ENCODE measurements at regions not wholly inside any gene's neighbourhood (a gene's known extent, or its start where the extent isn't known, plus 50 kb on each side); places are given as distances from the start of the nearest gene placed in this dataset.

DNA sequence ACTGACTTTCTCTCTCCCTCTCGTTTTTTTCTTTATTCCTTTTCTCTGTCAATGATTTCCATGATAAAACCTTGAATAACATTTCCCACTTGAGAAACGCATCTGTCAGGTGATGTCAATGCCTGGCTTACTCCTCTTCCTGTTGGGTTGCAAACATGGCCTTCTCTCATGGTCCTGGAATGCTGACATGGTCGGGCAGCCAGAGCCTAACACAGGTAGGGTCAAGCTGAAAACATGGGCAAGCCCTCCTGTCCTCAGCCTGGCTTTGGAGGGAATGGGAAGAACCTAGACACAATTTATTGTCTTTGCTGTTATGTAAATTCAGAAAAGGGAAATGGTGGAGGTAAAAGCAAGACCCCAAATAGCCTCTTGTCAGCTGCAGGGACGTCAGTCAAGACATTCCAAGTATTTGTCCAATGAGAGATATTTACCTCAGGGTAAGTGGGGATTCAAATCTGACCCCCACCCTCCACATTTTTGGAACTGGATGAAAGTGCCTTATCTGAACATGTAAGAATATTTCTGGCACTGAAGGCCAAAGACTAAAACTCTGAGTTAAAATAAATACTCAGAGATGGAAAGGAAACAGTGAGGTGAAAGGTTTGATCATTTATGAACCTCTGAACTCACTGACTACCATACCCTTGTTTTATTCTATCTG lies 473.8 kb downstream of the SPRY1 start:
- H3K4me3 ChIP-seq (ENCODE audit: low read length): no peak overlapping the region
- no peaks in the 10 kb centered on the region for H4K20me1 ChIP-seq (ENCODE audit: insufficient read depth)
- no peaks in the 10 kb centered on the region for H3K9me2 ChIP-seq (ENCODE audit: insufficient read depth, low read length)
- TF ChIP-seq TAF1 (IDR thresholded peaks at IDR 0.05; ENCODE audit: low read depth): no peak
- no peak for TF ChIP-seq EP300 (conservative IDR thresholded peaks at IDR 0.05; ENCODE audit: poor library complexity, severe bottlenecking)
- TF ChIP-seq, protein P1, sequence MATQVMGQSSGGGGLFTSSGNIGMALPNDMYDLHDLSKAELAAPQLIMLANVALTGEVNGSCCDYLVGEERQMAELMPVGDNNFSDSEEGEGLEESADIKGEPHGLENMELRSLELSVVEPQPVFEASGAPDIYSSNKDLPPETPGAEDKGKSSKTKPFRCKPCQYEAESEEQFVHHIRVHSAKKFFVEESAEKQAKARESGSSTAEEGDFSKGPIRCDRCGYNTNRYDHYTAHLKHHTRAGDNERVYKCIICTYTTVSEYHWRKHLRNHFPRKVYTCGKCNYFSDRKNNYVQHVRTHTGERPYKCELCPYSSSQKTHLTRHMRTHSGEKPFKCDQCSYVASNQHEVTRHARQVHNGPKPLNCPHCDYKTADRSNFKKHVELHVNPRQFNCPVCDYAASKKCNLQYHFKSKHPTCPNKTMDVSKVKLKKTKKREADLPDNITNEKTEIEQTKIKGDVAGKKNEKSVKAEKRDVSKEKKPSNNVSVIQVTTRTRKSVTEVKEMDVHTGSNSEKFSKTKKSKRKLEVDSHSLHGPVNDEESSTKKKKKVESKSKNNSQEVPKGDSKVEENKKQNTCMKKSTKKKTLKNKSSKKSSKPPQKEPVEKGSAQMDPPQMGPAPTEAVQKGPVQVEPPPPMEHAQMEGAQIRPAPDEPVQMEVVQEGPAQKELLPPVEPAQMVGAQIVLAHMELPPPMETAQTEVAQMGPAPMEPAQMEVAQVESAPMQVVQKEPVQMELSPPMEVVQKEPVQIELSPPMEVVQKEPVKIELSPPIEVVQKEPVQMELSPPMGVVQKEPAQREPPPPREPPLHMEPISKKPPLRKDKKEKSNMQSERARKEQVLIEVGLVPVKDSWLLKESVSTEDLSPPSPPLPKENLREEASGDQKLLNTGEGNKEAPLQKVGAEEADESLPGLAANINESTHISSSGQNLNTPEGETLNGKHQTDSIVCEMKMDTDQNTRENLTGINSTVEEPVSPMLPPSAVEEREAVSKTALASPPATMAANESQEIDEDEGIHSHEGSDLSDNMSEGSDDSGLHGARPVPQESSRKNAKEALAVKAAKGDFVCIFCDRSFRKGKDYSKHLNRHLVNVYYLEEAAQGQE (IDR thresholded peaks at IDR 0.05; ENCODE audit: borderline replicate concordance): no peak
- TF ChIP-seq RAD21 (conservative IDR thresholded peaks at IDR 0.05): no peak
- TF ChIP-seq SMC3 (conservative IDR thresholded peaks at IDR 0.05; ENCODE audit: poor library complexity): no peak
- no peak for TF ChIP-seq POLR2AphosphoS5 (IDR thresholded peaks at IDR 0.05)
- TF ChIP-seq, protein P2, sequence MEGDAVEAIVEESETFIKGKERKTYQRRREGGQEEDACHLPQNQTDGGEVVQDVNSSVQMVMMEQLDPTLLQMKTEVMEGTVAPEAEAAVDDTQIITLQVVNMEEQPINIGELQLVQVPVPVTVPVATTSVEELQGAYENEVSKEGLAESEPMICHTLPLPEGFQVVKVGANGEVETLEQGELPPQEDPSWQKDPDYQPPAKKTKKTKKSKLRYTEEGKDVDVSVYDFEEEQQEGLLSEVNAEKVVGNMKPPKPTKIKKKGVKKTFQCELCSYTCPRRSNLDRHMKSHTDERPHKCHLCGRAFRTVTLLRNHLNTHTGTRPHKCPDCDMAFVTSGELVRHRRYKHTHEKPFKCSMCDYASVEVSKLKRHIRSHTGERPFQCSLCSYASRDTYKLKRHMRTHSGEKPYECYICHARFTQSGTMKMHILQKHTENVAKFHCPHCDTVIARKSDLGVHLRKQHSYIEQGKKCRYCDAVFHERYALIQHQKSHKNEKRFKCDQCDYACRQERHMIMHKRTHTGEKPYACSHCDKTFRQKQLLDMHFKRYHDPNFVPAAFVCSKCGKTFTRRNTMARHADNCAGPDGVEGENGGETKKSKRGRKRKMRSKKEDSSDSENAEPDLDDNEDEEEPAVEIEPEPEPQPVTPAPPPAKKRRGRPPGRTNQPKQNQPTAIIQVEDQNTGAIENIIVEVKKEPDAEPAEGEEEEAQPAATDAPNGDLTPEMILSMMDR (IDR thresholded peaks at IDR 0.05; ENCODE audit: poor library complexity, severe bottlenecking): no peak
- no peak for TF ChIP-seq EZH2 (IDR thresholded peaks at IDR 0.05; ENCODE audit: borderline replicate concordance, insufficient read depth, low read length, poor library complexity, severe bottlenecking)
- no peak for TF ChIP-seq MXI1 (conservative IDR thresholded peaks at IDR 0.05; ENCODE audit: poor library complexity, severe bottlenecking)
- H3K79me2 ChIP-seq (replicated peaks; ENCODE audit: insufficient read depth, low read length): no peaks in the 10 kb centered on the region
- no peak overlapping the region for H3K27ac ChIP-seq (ENCODE audit: low read length)
- no peaks in the 10 kb centered on the region for H3K27me3 ChIP-seq (ENCODE audit: insufficient read depth, low read depth, low read length)
- H3K36me3 ChIP-seq (ENCODE audit: insufficient read depth, low read length): no peaks in the 10 kb centered on the region
- no peaks in the 10 kb centered on the region for H3K9me3 ChIP-seq (ENCODE audit: low read length)
- no peaks in the 10 kb centered on the region for H3F3A ChIP-seq (ENCODE audit: insufficient read depth, low read length, poor library complexity, severe bottlenecking)
- H3K9ac ChIP-seq (ENCODE audit: low read length): no peak overlapping the region
- no peak overlapping the region for H2AFZ ChIP-seq (ENCODE audit: low read depth, low read length)
- no peak overlapping the region for H3K4me2 ChIP-seq (ENCODE audit: low read length)

DNA sequence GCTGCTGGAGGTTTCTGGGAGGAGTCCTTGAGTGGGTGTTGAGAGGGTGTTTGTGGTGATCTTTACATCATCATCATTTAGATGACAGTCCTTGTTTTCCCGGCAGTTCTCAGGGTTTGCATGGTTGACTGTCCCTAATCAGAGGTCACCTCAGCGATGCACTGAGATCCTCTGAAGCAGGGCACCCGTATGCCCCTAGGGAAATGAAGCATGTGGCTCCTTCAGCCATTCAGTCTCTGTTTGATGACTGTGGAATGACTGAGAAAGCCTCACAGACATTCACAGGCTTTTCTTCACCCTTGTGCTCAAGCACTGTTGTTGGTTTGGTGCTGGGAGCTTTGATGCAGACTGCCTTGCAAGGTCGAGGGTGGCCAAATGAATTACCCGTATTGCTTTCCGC lies 474.7 kb downstream of the SPRY1 start:
- H3K27ac ChIP-seq (ENCODE audit: low read length): no peak overlapping the region

More for the DNA sequence above, 474.7 kb downstream of the SPRY1 start:
- H3K9ac ChIP-seq (ENCODE audit: low read length): no peak overlapping the region
- TF ChIP-seq EP300 (conservative IDR thresholded peaks at IDR 0.05; ENCODE audit: poor library complexity, severe bottlenecking): no peak
- no peak for TF ChIP-seq MXI1 (conservative IDR thresholded peaks at IDR 0.05; ENCODE audit: poor library complexity, severe bottlenecking)
- TF ChIP-seq RAD21 (conservative IDR thresholded peaks at IDR 0.05): no peak
- TF ChIP-seq SMC3 (conservative IDR thresholded peaks at IDR 0.05; ENCODE audit: poor library complexity): no peak
- TF ChIP-seq EZH2 (IDR thresholded peaks at IDR 0.05; ENCODE audit: borderline replicate concordance, insufficient read depth, low read length, poor library complexity, severe bottlenecking): no peak
- no peak overlapping the region for H2AFZ ChIP-seq (ENCODE audit: low read depth, low read length)
- H3K9me3 ChIP-seq (ENCODE audit: low read length): no peaks in the 10 kb centered on the region
- no peaks in the 10 kb centered on the region for H3K27me3 ChIP-seq (ENCODE audit: insufficient read depth, low read depth, low read length)
- H3K79me2 ChIP-seq (replicated peaks; ENCODE audit: insufficient read depth, low read length): no peaks in the 10 kb centered on the region
- no peaks in the 10 kb centered on the region for H4K20me1 ChIP-seq (ENCODE audit: insufficient read depth)
- H3F3A ChIP-seq (ENCODE audit: insufficient read depth, low read length, poor library complexity, severe bottlenecking): no peaks in the 10 kb centered on the region
- H3K9me2 ChIP-seq (ENCODE audit: insufficient read depth, low read length): no peaks in the 10 kb centered on the region
- no peak overlapping the region for H3K4me2 ChIP-seq (ENCODE audit: low read length)
- no peaks in the 10 kb centered on the region for H3K36me3 ChIP-seq (ENCODE audit: insufficient read depth, low read length)
- no peak overlapping the region for H3K4me3 ChIP-seq (ENCODE audit: low read length)

Data from neural cell (in vitro differentiated cells).